Small intestine (tissue), 7 donors: ENCODE measurements at regions not wholly inside any gene's neighbourhood (a gene's known extent, or its start where the extent isn't known, plus 50 kb on each side); places are given as distances from the start of the nearest gene placed in this dataset.

Experiments used
- DNase-seq, 2 donors: peaks; one replicate each; pipeline versions ENCODE4 v3.0.0 to v3.0.0-alpha.2; 2013
- FAIRE-seq: peaks from 2 replicates; lab custom pipeline; 2012; peaks lifted over from hg19 to GRCh38; lab: Jason Lieb, UNC
- H3K27ac ChIP-seq, 3 donors: one replicate each; pipeline ENCODE4 v1.5.1; 2013; ENCODE audit warnings: low read length in 2 of 3, mild to moderate bottlenecking in 2 of 3, control low read depth in 1 of 3, inconsistent platforms in 1 of 3, low read depth in 1 of 3, moderate library complexity in 1 of 3
- H3K27me3 ChIP-seq, 3 donors: one replicate each; pipeline ENCODE4 v1.6.1; 2013; ENCODE audit warnings: low read length in 3 of 3, inconsistent platforms in 1 of 3; ENCODE audit not compliant: control insufficient read depth in 3 of 3, insufficient read depth in 3 of 3
- H3K36me3 ChIP-seq, 3 donors: one replicate each; pipeline ENCODE4 v1.6.1; 2013; ENCODE audit warnings: low read length in 3 of 3, inconsistent platforms in 1 of 3, low read depth in 1 of 3, mild to moderate bottlenecking in 1 of 3, moderate library complexity in 1 of 3; ENCODE audit not compliant: control insufficient read depth in 3 of 3, insufficient read depth in 2 of 3
- H3K4me1 ChIP-seq, 3 donors: one replicate each; pipeline ENCODE4 v1.6.1; 2013; ENCODE audit warnings: low read length in 2 of 3, inconsistent platforms in 1 of 3, low read depth in 1 of 3, mild to moderate bottlenecking in 1 of 3, moderate library complexity in 1 of 3; ENCODE audit not compliant: control insufficient read depth in 3 of 3, insufficient read depth in 2 of 3
- H3K4me3 ChIP-seq, 3 donors: one replicate each; pipeline ENCODE4 v1.5.1; 2013; ENCODE audit warnings: low read length in 3 of 3, control low read depth in 1 of 3, inconsistent platforms in 1 of 3, low read depth in 1 of 3, mild to moderate bottlenecking in 1 of 3, moderate library complexity in 1 of 3
- H3K9me3 ChIP-seq, 2 donors: one replicate each; pipeline ENCODE4 v1.6.1; 2013; ENCODE audit warnings: low read depth in 1 of 2, low read length in 1 of 2; ENCODE audit not compliant: control insufficient read depth in 2 of 2, insufficient read depth in 1 of 2
- WGBS, 3 donors: extraction: QIAGEN DNeasy Blood & Tissue Kit; methylation state at CpG; one replicate each; pipeline ENCODE4 v1.1.7; 2013; 5-methylcytosine and 5-hydroxymethylcytosine counted together
- donor health status: healthy with polysubstance abuse.
- donor health status: control.
- donor health status: control.
- donor health status: Bipolar disorder and iron deficiency.
- donor health status: healthy.

- DNase-seq (no peak), FAIRE-seq (no peak)
- no peaks in the 10 kb centered on the region for H3K4me1 ChIP-seq
- 60 to 84% (median 79%) methylated on average over 2 of the region's 2 CpGs for WGBS, 3 donors
- no peak overlapping the region for H3K27ac ChIP-seq
- peaks cover 0 to 4% of the 10 kb centered on the region in 2 donors for H3K9me3 ChIP-seq
- H3K4me3 ChIP-seq, result no peak overlapping the region
- H3K27me3 ChIP-seq, result no peaks in the 10 kb centered on the region
- no peaks in the 10 kb centered on the region for H3K36me3 ChIP-seq
These were observed 248.7 kb downstream of the MAN2A1 start for GRCh38 chr5:109938453-109938852.

- no peaks in the 10 kb centered on the region for H3K4me1 ChIP-seq
- FAIRE-seq, result no peak
- WGBS, 3 donors, result 90 to 92% (median 91%) methylated on average over 7 of the region's 7 CpGs
- H3K27me3 ChIP-seq, result no peaks in the 10 kb centered on the region
- H3K27ac ChIP-seq, result no peak overlapping the region
- DNase-seq, result no peak
- H3K9me3 ChIP-seq, result peaks cover 0 to 4% of the 10 kb centered on the region in 2 donors
- H3K4me3 ChIP-seq, result no peak overlapping the region
- H3K36me3 ChIP-seq, result no peaks in the 10 kb centered on the region
These were observed 249.5 kb downstream of the MAN2A1 start for GRCh38 chr5:109939116-109939682.

- Histone ChIP-seq H3K36me3 (no peaks in the 10 kb centered on the region), H3K27ac (no peak overlapping the region)
- no peak for FAIRE-seq
These were observed 252.9 kb downstream of the MAN2A1 start for GRCh38 chr5:109942646-109943045.

GRCh38 chr5:109943701-109944235, 254.0 kb downstream of the MAN2A1 start:
- Histone ChIP-seq H3K36me3 (no peaks in the 10 kb centered on the region), H3K4me1 (no peaks in the 10 kb centered on the region), H3K9me3 (peaks cover 0 to 4% of the 10 kb centered on the region in 2 donors), H3K4me3 (no peak overlapping the region), H3K27ac (no peak overlapping the region), H3K27me3 (no peaks in the 10 kb centered on the region)
- FAIRE-seq, result no peak
- no peak for DNase-seq
- WGBS, 3 donors, result 68 to 70% (median 69%) methylated on average over 3 of the region's 3 CpGs

More at GRCh38 chr5:109942646-109943045, 252.9 kb downstream of the MAN2A1 start:
- H3K27me3 ChIP-seq, result no peaks in the 10 kb centered on the region
- no peak overlapping the region for H3K4me3 ChIP-seq
- no peak for DNase-seq
- H3K9me3 ChIP-seq, result peaks cover 0 to 4% of the 10 kb centered on the region in 2 donors
- no peaks in the 10 kb centered on the region for H3K4me1 ChIP-seq
- 71 to 83% (median 78%) methylated on average over 1 of the region's 1 CpG for WGBS, 3 donors

- H3K4me3 ChIP-seq, result no peak overlapping the region
- no peaks in the 10 kb centered on the region for H3K4me1 ChIP-seq
- H3K27ac ChIP-seq, result no peak overlapping the region
- 78 to 90% (median 81%) methylated on average over 3 of the region's 3 CpGs for WGBS, 3 donors
- no peaks in the 10 kb centered on the region for H3K36me3 ChIP-seq
- no peaks in the 10 kb centered on the region for H3K27me3 ChIP-seq
- DNase-seq, result no peak
- H3K9me3 ChIP-seq, result peaks cover 0 to 4% of the 10 kb centered on the region in 2 donors
- no peak for FAIRE-seq
These were observed 254.7 kb downstream of the MAN2A1 start for GRCh38 chr5:109944461-109944860.

GRCh38 chr5:109945097-109945678, 255.5 kb downstream of the MAN2A1 start:
- DNase-seq, result no peak
- H3K36me3 ChIP-seq, result no peaks in the 10 kb centered on the region
- H3K27me3 ChIP-seq, result no peaks in the 10 kb centered on the region
- no peaks in the 10 kb centered on the region for H3K4me1 ChIP-seq
- no peak for FAIRE-seq
- no peak overlapping the region for H3K4me3 ChIP-seq
- no peak overlapping the region for H3K27ac ChIP-seq
- H3K9me3 ChIP-seq, result peaks cover 0 to 4% of the 10 kb centered on the region in 2 donors
- 40 to 68% (median 62%) methylated on average over 6 of the region's 6 CpGs for WGBS, 3 donors

GRCh38 chr5:109945723-109946480, 256.2 kb downstream of the MAN2A1 start:
- Histone ChIP-seq H3K4me1 (no peaks in the 10 kb centered on the region), H3K4me3 (no peak overlapping the region), H3K27ac (no peak overlapping the region), H3K27me3 (no peaks in the 10 kb centered on the region), H3K36me3 (no peaks in the 10 kb centered on the region), H3K9me3 (no peaks in the 10 kb centered on the region)
- FAIRE-seq (no peak), DNase-seq (no peak)
- 31 to 72% (median 58%) methylated on average over 2 of the region's 2 CpGs for WGBS, 3 donors

- H3K27me3 ChIP-seq, result no peaks in the 10 kb centered on the region
- H3K9me3 ChIP-seq, result no peaks in the 10 kb centered on the region
- FAIRE-seq (no peak), DNase-seq (no peak)
- H3K4me3 ChIP-seq, result no peak overlapping the region
- no peaks in the 10 kb centered on the region for H3K4me1 ChIP-seq
- 76 to 89% (median 87%) methylated on average over 4 of the region's 4 CpGs for WGBS, 3 donors
- H3K27ac ChIP-seq, result no peak overlapping the region
- H3K36me3 ChIP-seq, result no peaks in the 10 kb centered on the region
These were observed 256.9 kb downstream of the MAN2A1 start for GRCh38 chr5:109946610-109947009.
